Hepatocyte (in vitro differentiated cells): ENCODE measurements at regions not wholly inside any gene's neighbourhood (a gene's known extent, or its start where the extent isn't known, plus 50 kb on each side); places are given as distances from the start of the nearest gene placed in this dataset.

Experiments used
- DNase-seq: peaks from one replicate; pipeline ENCODE4 v3.0.0-alpha.2; 2016; ENCODE audit warnings: low spot score
- H2AFZ ChIP-seq: fragments of 200-600 bp; sonication (generic); 2 replicates; pipeline ENCODE4 v1.6.0; 2016; ENCODE audit warnings: antibody characterized with exemption, mild to moderate bottlenecking
- H3K27ac ChIP-seq: fragments of 200-600 bp; sonication (generic); 2 replicates; pipeline ENCODE4 v1.5.1; 2016; ENCODE audit warnings: mild to moderate bottlenecking
- H3K27me3 ChIP-seq: fragments of 200-600 bp; sonication (generic); 2 replicates; pipeline ENCODE4 v1.6.1; 2016
- H3K36me3 ChIP-seq: fragments of 200-600 bp; sonication (generic); replicated peaks from 2 replicates; pipeline ENCODE4 v1.5.1; 2016; ENCODE audit warnings: low read depth; ENCODE audit not compliant: insufficient read depth
- H3K4me1 ChIP-seq: fragments of 200-600 bp; sonication (generic); 2 replicates; pipeline ENCODE4 v1.5.1; 2016; ENCODE audit warnings: mild to moderate bottlenecking, moderate library complexity; ENCODE audit not compliant: insufficient read depth
- H3K4me2 ChIP-seq: fragments of 200-600 bp; sonication (generic); 2 replicates; pipeline ENCODE4 v1.6.0; 2016
- H3K4me3 ChIP-seq: fragments of 200-600 bp; sonication (generic); 2 replicates; pipeline ENCODE4 v1.5.1; 2016; ENCODE audit warnings: mild to moderate bottlenecking
- H3K79me2 ChIP-seq: fragments of 200-600 bp; sonication (generic); 2 replicates; pipeline ENCODE4 v1.6.0; 2017; ENCODE audit warnings: mild to moderate bottlenecking
- H3K9me2 ChIP-seq: fragments of 200-600 bp; sonication (generic); replicated peaks from 2 replicates; pipeline ENCODE4 v1.6.0; 2017; ENCODE audit warnings: mild to moderate bottlenecking; ENCODE audit not compliant: insufficient read depth
- H3K9me3 ChIP-seq: fragments of 200-600 bp; sonication (generic); 2 replicates; pipeline ENCODE4 v1.5.1; 2016; ENCODE audit warnings: low read depth, mild to moderate bottlenecking
- H4K20me1 ChIP-seq: fragments of 200-600 bp; sonication (generic); 2 replicates; pipeline ENCODE4 v1.6.0; 2016; ENCODE audit warnings: mild to moderate bottlenecking; ENCODE audit not compliant: insufficient read depth, poor library complexity, severe bottlenecking
- EZH2 ChIP-seq: fragments of 200-600 bp; sonication (generic); IDR thresholded peaks from 2 replicates; pipeline ENCODE4 v1.6.1; 2016; ENCODE audit warnings: antibody characterized with exemption, mild to moderate bottlenecking, borderline replicate concordance
- EZH2phosphoT487 ChIP-seq: fragments of 200-600 bp; sonication (generic); IDR thresholded peaks from one replicate; pipeline ENCODE4 v1.6.1; 2018; ENCODE audit warnings: antibody characterized with exemption, mild to moderate bottlenecking, low read depth, moderate library complexity; ENCODE audit not compliant: unreplicated experiment, severe bottlenecking
- WGBS: methylation state at CpG from one replicate; pipeline ENCODE4 v1.1.6; 2016; ENCODE audit warnings: low lambda C conversion rate; ENCODE audit errors: missing lambda C conversion rate; 5-methylcytosine and 5-hydroxymethylcytosine counted together
- TF ChIP-seq, protein P1 (sequence below): fragments of 200-600 bp; sonication (generic); IDR thresholded peaks from 2 replicates; pipeline ENCODE4 v1.5.1; 2016; ENCODE audit warnings: antibody characterized with exemption, mild to moderate bottlenecking; ENCODE audit not compliant: poor library complexity

DNA sequence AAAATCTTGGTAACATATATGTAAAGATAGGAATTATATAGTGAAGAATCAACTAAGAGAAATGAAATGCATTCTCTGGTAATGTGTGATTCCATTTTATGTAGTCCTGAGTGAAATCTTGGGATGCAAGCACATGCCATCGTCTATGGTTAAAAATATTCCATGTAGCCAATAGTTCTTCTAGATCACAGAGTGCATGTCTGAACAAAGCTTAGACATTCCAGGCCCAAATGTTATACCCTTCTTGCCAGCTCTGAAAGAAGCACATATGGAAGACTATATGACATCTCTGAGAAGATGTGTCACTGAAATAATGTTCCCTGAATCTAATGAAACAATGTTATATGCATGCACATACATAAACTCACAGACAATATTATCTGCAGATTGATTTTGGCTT lies 92.3 kb upstream of the TFPI start:
- H3K9me2 ChIP-seq = no peaks in the 10 kb centered on the region
- H4K20me1 ChIP-seq = no peaks in the 10 kb centered on the region
- no peak overlapping the region for H2AFZ ChIP-seq
- no peak overlapping the region for H3K4me3 ChIP-seq
- H3K4me2 ChIP-seq = no peak overlapping the region
- no peak for DNase-seq
- H3K27ac ChIP-seq = no peak overlapping the region
- H3K36me3 ChIP-seq = no peaks in the 10 kb centered on the region
- H3K9me3 ChIP-seq = no peaks in the 10 kb centered on the region
- H3K4me1 ChIP-seq = no peaks in the 10 kb centered on the region
- WGBS = 95% methylated on average over 1 of the region's 1 CpG
- no peaks in the 10 kb centered on the region for H3K27me3 ChIP-seq
- H3K79me2 ChIP-seq = no peaks in the 10 kb centered on the region
- TF ChIP-seq EZH2 (no peak), EZH2phosphoT487 (no peak)
- TF ChIP-seq, protein P1, sequence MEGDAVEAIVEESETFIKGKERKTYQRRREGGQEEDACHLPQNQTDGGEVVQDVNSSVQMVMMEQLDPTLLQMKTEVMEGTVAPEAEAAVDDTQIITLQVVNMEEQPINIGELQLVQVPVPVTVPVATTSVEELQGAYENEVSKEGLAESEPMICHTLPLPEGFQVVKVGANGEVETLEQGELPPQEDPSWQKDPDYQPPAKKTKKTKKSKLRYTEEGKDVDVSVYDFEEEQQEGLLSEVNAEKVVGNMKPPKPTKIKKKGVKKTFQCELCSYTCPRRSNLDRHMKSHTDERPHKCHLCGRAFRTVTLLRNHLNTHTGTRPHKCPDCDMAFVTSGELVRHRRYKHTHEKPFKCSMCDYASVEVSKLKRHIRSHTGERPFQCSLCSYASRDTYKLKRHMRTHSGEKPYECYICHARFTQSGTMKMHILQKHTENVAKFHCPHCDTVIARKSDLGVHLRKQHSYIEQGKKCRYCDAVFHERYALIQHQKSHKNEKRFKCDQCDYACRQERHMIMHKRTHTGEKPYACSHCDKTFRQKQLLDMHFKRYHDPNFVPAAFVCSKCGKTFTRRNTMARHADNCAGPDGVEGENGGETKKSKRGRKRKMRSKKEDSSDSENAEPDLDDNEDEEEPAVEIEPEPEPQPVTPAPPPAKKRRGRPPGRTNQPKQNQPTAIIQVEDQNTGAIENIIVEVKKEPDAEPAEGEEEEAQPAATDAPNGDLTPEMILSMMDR = no peak

DNA sequence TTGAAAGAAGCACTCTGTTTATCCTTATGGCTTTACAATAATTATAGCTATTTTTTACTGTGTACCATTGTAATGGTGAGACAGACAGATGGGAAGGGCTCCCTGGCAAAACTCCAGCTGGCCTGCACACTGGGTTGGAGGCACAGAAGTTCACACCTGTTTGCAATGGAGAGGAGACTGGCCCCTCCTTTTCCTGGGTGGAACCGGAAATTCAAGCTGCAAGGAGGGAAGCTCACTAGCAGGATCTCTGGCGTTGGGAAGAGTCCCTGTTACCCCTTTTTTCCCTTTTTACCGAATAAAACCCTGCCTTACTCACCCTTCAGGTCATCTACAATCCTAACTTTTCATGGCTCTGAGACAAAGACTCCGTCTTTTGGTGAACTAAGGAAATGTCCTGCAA lies 100.3 kb upstream of the TFPI start:
- Histone ChIP-seq H3K9me3 (no peaks in the 10 kb centered on the region), H3K4me3 (no peak overlapping the region), H3K36me3 (no peaks in the 10 kb centered on the region), H4K20me1 (no peaks in the 10 kb centered on the region), H3K27me3 (no peaks in the 10 kb centered on the region), H3K27ac (no peak overlapping the region), H2AFZ (no peak overlapping the region), H3K4me1 (no peaks in the 10 kb centered on the region), H3K4me2 (no peak overlapping the region), H3K9me2 (no peaks in the 10 kb centered on the region), H3K79me2 (no peaks in the 10 kb centered on the region)
- DNase-seq = no peak
- 84% methylated on average over 4 of the region's 4 CpGs for WGBS
- TF ChIP-seq EZH2 = no peak
- TF ChIP-seq, protein P1 = no peak
- TF ChIP-seq EZH2phosphoT487 = no peak

DNA sequence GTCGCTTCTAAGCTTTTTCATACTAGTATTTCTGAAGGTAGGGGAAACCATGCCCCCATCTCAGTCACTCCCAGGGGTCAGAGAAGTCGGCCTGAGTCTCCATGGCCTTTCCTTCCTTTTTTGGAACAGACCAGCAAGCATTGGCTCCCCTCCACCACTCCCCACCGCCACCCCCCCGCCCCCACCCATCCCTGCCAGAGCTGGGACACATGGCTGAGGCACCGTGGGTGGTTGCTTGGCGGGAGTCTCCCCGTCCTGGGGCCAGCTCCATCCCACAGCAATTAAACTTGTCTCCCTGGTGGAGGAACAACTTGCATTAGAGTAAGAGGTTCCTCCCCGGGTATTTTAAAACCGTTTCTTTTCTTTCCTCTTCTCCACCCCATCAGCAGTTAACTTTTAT lies 100.8 kb upstream of the TFPI start:
- Histone ChIP-seq H3K9me3 (no peaks in the 10 kb centered on the region), H3K27me3 (no peaks in the 10 kb centered on the region), H4K20me1 (no peaks in the 10 kb centered on the region), H3K36me3 (no peaks in the 10 kb centered on the region), H3K9me2 (no peaks in the 10 kb centered on the region), H2AFZ (no peak overlapping the region), H3K79me2 (no peaks in the 10 kb centered on the region), H3K27ac (no peak overlapping the region), H3K4me1 (no peaks in the 10 kb centered on the region), H3K4me2 (no peak overlapping the region), H3K4me3 (no peak overlapping the region)
- TF ChIP-seq EZH2phosphoT487 (no peak), EZH2 (no peak)
- TF ChIP-seq, protein P1 = no peak
- WGBS = 64% methylated on average over 4 of the region's 9 CpGs
- DNase-seq = no peak

DNA sequence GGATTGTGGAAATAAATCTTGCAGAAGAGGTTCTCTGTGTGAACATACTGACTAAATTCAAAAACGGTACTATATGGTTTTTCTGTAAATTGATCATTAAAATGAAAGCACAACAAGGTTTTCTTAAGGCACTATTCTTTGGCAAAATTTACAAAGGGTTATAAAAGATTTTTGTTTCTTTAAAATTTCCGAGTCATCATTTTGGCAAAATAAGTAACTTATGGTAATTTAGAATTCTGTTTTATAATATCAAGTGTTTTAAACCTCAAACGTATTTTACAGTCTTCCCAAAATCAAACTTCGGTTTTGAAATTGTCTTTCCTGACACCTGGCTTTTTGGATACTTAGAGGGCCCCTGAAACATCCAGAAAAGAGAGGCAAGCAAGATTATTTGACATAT lies 101.9 kb upstream of the TFPI start:
- H3K79me2 ChIP-seq = no peaks in the 10 kb centered on the region
- no peak overlapping the region for H3K4me3 ChIP-seq
- DNase-seq = no peak
- TF ChIP-seq, protein P1 = no peak
- no peak for TF ChIP-seq EZH2phosphoT487
- TF ChIP-seq EZH2 = no peak
- no peak overlapping the region for H2AFZ ChIP-seq
- no peaks in the 10 kb centered on the region for H3K27me3 ChIP-seq
- 86% methylated on average over 4 of the region's 4 CpGs for WGBS
- no peaks in the 10 kb centered on the region for H4K20me1 ChIP-seq
- no peaks in the 10 kb centered on the region for H3K9me3 ChIP-seq
- no peak overlapping the region for H3K4me2 ChIP-seq
- H3K4me1 ChIP-seq = no peaks in the 10 kb centered on the region
- H3K9me2 ChIP-seq = no peaks in the 10 kb centered on the region
- H3K27ac ChIP-seq = no peak overlapping the region
- H3K36me3 ChIP-seq = no peaks in the 10 kb centered on the region
